IPS-11a (cell line): ENCODE measurements at regions not wholly inside any gene's neighbourhood (a gene's known extent, or its start where the extent isn't known, plus 50 kb on each side); places are given as distances from the start of the nearest gene placed in this dataset.

Experiments
- H3K4me3 ChIP-seq: one replicate; pipeline ENCODE4 v1.5.1; 2013; ENCODE audit warnings: low read depth, low read length, control low read depth

GRCh38 chr2:136225950-136226835, 108.2 kb upstream of the CXCR4 start:
- H3K4me3 ChIP-seq: no peak overlapping the region

- no peak overlapping the region for H3K4me3 ChIP-seq
Observed at GRCh38 chr2:136223274-136223673, 105.3 kb upstream of the CXCR4 start.

DNA sequence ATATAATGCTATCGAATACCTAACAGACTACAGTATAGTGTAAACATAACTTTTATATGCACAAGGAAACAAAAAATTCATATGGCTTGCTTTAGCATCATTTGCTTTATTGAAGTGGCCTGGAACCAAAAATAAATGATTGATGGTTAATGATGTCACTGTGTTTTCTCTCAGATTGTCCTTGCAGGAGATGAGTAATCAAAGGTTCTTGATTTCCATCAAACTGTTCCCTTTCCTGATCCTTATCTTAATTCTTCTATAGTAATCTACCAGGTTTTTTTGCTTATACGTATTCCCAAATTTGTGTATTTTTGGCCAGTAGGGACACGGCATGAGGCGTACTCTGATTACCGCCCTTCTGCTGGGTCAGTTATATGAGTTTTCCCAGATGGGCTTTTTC, 104.9 kb upstream of the CXCR4 start:
- no peak overlapping the region for H3K4me3 ChIP-seq

- no peak overlapping the region for H3K4me3 ChIP-seq
Observed at GRCh38 chr2:136221026-136221425, 103.1 kb upstream of the CXCR4 start.

GRCh38 chr2:136219963-136220362, 102.0 kb upstream of the CXCR4 start:
- H3K4me3 ChIP-seq: no peak overlapping the region

GRCh38 chr2:136219341-136219740, 101.4 kb upstream of the CXCR4 start:
- no peak overlapping the region for H3K4me3 ChIP-seq

DNA sequence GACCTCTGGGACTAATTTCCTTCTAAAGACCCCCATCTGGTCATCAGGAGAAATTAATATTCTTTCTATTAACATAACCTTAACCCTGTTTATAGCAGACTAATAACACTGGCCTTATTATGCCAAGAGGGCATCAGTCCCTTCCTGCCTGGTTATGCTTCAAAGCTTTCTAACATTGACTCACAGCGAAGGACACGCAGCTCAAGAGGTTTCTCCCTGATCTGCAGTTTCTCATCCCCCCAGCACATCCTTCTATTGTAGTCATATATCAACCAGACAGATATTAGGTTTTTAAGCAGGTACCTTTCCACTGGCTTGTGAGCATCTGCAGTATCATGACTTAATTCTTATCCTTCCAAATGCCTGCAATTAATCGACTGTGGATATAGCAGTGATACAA, 100.0 kb upstream of the CXCR4 start:
- H3K4me3 ChIP-seq: no peak overlapping the region

DNA sequence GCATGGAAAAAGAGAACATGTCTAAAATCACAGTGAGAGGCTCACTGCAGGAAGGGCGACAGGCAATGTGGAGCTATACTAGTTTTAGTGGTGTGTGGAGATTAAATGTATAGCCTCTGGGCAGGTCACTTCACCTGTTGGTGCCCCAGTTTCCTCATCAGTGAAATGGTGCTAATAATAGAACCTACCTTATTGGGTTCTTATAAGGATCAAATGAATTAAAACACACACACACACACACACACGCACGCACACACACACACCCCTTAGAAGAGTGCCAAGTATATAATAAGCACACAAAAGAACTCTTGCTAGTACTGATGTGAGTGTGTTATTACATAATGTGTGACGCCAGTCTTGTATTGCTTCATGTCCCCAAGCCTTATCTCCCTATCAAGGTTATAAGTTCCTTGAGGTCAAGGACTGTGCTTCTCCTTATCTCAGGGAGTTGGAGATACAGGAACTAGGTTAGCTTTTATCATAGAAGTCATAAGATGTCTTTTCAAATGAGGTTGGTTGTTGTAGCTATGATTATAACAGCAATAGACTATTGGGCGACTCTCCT, 98.0 kb upstream of the CXCR4 start:
- H3K4me3 ChIP-seq: no peak overlapping the region

- no peak overlapping the region for H3K4me3 ChIP-seq
Observed at GRCh38 chr2:136215449-136215848, 97.5 kb upstream of the CXCR4 start.

- H3K4me3 ChIP-seq: no peak overlapping the region
Observed at GRCh38 chr2:136214307-136215200, 96.6 kb upstream of the CXCR4 start.

- no peak overlapping the region for H3K4me3 ChIP-seq
Observed at GRCh38 chr2:136213836-136214235, 95.9 kb upstream of the CXCR4 start.

- H3K4me3 ChIP-seq: no peak overlapping the region
Observed at GRCh38 chr2:136212426-136213378, 94.8 kb upstream of the CXCR4 start.

- H3K4me3 ChIP-seq: no peak overlapping the region
Observed at GRCh38 chr2:136211701-136212100, 93.8 kb upstream of the CXCR4 start.

GRCh38 chr2:136210822-136211221, 92.9 kb upstream of the CXCR4 start:
- no peak overlapping the region for H3K4me3 ChIP-seq

- no peak overlapping the region for H3K4me3 ChIP-seq
Observed at GRCh38 chr2:136210455-136210805, 92.5 kb upstream of the CXCR4 start.

GRCh38 chr2:136209561-136210454, 91.9 kb upstream of the CXCR4 start:
- no peak overlapping the region for H3K4me3 ChIP-seq

DNA sequence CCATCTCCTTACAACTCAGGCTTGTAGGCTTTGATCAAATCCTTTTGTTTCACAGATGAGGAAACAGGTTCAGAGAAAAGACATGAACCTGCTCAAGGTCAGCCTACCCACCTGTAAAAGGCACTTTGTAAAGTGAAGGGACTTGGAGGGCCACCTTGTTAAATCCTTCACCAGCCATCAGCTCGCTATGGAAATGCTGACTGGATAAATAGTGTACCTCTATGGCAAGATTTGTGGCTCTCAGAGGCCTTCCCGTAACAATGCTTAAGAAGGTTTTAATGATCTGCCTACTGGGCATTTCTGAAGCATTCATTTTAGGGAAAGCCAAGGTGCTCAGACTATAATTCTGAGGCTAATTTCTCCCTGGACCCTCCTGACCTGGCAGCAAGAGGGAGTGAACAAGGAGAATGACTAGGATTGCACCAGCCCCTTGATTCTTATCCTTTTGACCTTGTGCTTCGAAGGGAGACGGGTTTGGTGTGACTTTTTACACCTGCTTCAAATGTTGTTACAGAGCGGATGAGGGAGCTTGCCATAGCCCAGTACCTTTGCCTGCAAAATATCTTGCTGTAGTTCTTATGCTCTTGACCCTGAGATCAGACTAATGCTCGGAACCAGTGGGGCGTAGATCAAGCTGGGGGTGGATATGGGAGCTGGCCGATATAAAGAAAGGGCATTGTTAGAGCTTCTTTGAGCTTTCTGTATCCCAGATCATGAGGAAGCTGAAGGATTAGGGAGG, 90.9 kb upstream of the CXCR4 start:
- no peak overlapping the region for H3K4me3 ChIP-seq

GRCh38 chr2:136207665-136208064, 89.7 kb upstream of the CXCR4 start:
- H3K4me3 ChIP-seq: no peak overlapping the region
